Hepatocyte (in vitro differentiated cells): ENCODE measurements at regions not wholly inside any gene's neighbourhood (a gene's known extent, or its start where the extent isn't known, plus 50 kb on each side); places are given as distances from the start of the nearest gene placed in this dataset.

Source experiments
- CTCF ChIP-seq: fragments of 200-600 bp; sonication (generic); IDR thresholded peaks from 2 replicates; pipeline ENCODE4 v1.5.1; 2016; ENCODE audit warnings: antibody characterized with exemption, mild to moderate bottlenecking; ENCODE audit not compliant: poor library complexity
- EZH2 ChIP-seq: fragments of 200-600 bp; sonication (generic); IDR thresholded peaks from 2 replicates; pipeline ENCODE4 v1.6.1; 2016; ENCODE audit warnings: antibody characterized with exemption, mild to moderate bottlenecking, borderline replicate concordance
- EZH2phosphoT487 ChIP-seq: fragments of 200-600 bp; sonication (generic); IDR thresholded peaks from one replicate; pipeline ENCODE4 v1.6.1; 2018; ENCODE audit warnings: antibody characterized with exemption, mild to moderate bottlenecking, low read depth, moderate library complexity; ENCODE audit not compliant: unreplicated experiment, severe bottlenecking

DNA sequence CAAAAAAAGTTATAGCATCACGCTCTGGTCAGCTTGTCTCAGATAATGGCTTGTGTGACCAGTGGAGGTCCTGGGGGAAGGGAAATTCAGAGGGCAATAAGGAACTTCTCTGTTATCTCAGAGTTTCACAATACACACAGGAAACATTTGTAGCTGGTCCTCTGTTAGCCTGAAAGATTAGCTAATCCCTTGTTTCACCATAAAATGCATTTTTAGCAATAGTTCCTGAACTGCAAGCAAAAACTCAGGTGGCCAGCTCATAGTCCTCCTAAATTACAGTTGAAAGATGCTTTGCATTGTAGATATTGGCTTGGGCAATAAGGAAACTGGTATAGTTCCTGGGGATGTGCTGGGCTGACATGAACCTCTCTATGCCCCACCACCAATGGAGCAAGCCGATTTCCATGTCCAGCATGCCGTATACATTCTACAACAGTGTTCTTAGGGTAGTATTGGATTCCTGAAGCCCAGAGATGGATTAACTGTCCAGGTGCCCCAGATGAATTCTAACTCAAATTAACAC, 141.5 kb upstream of the TBL1XR1 start:
- no peak for TF ChIP-seq EZH2
- TF ChIP-seq CTCF: no peak
- TF ChIP-seq EZH2phosphoT487: no peak
